Hematopoietic multipotent progenitor cell treated with erythropoietin and hydrocortisone succinate and interleukin-3 and kit ligand, for 8 days (in vitro differentiated cells): ENCODE measurements at regions not wholly inside any gene's neighbourhood (a gene's known extent, or its start where the extent isn't known, plus 50 kb on each side); places are given as distances from the start of the nearest gene placed in this dataset.
"Not testable (repeated sequence)": the region's sequence is repeated elsewhere in the genome, so short reads cannot be mapped to it uniquely, and the experiment has no call there.

Source experiments
- DNase-seq: peaks from one replicate; pipeline ENCODE4 v3.0.0-alpha.2; 2015

DNA sequence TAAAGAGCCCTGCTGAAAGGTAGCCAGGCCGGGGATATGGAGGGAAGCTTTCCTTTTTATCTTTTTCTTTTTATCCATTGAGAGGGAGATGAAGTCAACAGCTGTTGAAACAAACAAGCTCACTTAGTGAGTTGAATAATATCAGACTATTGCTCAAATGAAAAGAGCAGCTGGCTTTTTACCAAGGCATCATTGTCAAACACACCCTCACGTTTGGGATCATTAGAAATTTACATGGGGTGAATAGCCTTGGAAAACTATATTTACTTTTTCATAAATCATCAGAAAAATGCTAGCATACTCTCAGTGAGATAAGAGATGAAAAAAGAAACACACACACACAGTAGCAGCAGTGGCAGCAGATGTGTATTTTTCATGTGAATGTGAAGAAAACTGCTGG lies 71.5 kb upstream of the HNMT start:
- DNase-seq: no peak

DNA sequence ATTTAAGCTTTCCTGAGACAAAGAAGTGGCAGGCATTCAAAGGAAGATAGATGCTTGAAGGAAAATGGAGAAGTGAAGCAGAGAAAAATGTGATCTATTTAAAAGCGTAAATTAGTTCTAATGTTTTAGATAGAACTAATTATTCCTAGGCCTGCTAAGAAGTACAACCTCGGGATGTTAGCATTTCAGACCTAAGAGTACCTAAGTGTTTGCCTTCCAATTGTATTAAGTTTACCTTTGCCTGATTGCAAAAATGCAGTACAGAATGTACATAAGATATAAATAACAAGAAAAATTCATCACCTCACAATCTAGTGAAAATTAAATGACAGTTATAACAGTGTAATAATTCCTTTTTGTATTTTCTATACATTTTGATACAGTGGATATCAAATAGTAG lies 71.1 kb upstream of the HNMT start:
- DNase-seq: no peak

DNA sequence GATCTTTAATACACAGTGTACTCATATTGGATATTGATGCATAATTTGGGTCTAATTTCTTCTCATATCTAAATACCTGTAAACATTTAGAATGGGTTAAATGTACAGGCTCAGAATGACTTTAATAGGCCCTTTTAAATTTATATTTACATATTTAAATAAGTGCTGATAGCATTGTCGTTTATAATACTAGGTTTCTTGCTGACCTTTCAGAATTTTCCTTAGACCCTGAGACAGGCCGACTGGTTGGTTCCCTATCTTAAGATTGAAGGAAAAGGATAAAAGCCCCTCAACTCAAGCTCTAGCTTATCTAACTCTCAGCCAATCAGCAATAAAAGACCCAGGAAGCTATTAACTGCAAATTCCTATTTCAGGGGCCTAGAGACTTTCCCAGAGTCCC lies 67.8 kb upstream of the HNMT start:
- no peak for DNase-seq

DNA sequence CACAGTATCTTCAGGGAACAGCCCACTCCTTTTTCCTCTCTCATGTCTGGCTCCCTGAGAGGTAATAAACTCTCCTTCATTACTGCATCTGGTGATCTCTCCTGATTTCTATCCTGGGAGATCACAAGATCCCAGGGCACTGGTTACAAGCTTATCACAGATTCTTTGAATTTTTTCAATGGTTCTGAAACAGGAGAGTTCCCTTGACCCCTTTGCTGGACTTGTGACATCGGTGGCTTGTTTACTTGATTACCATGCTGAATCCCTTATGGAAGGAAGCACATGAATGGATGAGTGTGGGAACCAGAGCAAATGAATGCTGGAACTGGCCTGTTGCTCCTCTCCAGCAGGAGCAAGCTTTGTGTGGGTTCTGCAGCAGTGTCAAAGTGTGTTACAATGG lies 67.2 kb upstream of the HNMT start:
- DNase-seq: no peak

DNA sequence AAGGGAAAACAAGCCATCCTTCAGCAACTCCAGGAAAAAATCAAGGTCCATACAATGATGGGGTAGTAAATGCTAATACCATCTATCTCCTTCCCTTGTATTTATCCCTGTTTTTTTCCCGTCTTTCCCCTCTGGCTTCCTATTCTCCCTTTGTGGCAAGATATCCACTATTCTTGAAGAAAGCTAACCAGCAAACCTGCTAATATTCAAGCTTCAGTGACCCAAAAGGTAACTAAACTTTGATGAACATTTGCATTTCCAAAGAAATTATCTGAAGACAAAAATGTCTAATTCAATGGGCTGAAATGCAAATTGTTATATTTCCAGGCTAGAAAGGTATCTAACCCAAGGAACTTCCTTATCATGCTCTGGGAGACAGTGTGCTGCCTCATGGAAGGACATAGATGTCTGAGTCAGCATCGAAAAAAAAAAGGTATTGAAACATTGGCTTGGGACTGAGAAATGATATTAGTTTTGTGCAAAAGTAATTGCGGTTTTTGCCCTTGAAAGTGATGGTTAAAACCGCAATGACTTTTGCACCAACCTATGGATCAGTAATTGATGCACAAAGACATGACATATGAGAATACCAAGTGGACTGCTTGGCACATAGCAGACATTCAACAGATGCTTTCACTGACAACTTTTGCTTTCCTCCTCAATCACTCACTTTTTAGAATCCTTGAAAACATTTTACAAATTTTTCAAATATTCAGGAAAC lies 63.7 kb upstream of the HNMT start:
- no peak for DNase-seq

DNA sequence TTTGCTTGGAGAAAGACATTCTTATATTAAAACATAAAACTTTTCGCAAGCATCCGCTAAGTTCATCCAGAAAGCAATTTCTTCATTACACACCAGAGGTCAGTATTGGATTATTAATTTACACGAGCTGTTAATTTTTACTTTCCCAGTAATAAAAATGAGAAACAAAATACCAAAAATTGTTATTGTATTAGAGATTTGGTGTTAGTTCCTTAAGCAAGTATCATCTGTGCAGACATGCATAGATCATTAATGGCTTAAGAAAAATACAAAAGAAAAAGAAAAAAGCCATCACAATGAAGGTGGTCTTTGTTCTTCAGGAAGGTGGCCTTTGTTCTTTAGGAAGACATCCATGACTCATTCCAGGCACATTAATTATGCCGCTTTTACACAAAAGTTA lies 53.6 kb upstream of the HNMT start:
- peak; percentile 30 for DNase-seq

DNA sequence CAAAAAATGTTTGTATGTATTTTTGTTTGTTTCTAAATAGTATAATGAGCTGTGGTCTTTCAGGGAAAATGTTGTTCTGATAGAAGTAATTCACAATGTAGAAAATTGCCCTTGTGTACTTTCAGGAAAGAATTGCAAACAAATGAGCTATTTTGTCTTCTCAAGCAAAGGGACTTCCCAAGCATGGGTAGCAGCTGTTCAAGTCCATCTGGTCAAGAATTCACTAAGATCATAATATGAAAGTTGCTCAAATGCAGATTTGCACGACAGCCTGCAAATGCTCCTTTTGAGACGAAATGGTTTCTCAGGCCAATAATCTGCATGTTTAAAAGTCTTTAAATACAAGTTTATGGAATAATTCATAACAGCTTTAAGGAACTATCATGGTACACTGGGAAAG lies 51.9 kb upstream of the HNMT start:
- DNase-seq: no peak

DNA sequence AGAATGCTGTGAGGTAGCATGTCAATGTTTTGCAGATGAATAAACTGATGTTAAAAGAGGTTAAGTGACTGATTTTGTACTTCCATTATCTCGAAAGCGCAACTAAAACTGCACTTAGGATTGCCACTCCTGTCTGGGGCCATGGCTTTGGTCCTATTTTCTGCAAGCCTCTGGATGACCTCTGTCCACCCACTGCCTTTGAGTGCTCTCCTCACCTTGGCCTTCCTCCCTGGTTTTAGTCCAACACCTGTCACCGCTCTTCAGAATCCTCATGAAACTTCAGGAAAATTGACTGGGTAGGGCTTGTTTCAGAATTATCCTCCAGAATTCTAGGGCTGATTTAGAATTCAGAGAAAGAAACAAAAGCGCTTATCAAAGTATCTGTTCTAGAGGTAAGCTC lies 51.1 kb upstream of the HNMT start:
- DNase-seq: no peak

DNA sequence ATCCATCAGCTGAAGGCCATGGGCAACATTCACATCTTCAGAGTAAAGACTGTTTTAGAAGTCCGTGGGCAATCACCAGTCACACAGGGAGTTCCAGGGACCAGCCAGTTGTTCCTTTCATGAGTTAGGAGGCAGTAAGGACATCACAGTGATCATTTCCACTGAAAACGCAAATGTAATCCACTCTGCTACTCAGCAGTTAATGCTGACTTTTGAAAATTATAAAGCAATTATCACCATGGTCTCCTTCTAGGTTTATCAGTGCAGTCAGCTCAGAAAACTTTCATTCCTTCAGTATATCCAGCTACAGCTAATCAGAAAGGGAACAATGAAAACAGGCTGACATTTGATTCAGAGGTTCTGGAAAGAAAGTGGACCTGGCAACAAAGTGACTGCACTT lies 50.6 kb upstream of the HNMT start:
- not testable (repeated sequence) for DNase-seq
